Left lung (tissue), 4 donors: ENCODE measurements at regions not wholly inside any gene's neighbourhood (a gene's known extent, or its start where the extent isn't known, plus 50 kb on each side); places are given as distances from the start of the nearest gene placed in this dataset.

Experiments used
- ATAC-seq: fragments of 200-7000 bp; cut with Tn5 transposase; one replicate; pipeline ENCODE4 v1.9.1; 2020; ENCODE audit warnings: moderate library complexity
- DNase-seq, 4 donors: peaks; one replicate each; pipeline ENCODE4 v3.0.0-alpha.2; 2013 to 2020
- H3K27ac ChIP-seq, 2 donors: fragments of 200-600 bp; sonication (generic) in 1 of 2; one replicate each; pipeline versions ENCODE4 v1.5.0 to v1.8.0; 2020 to 2021
- H3K27me3 ChIP-seq, 2 donors: fragments of 200-600 bp; sonication (generic) in 1 of 2; one replicate each; pipeline versions ENCODE4 v1.5.0 to v1.8.0; 2020 to 2021
- H3K36me3 ChIP-seq, 2 donors: fragments of 200-600 bp; sonication (generic) in 1 of 2; one replicate each; pipeline versions ENCODE4 v1.5.0 to v1.8.0; 2020 to 2021
- H3K4me1 ChIP-seq, 2 donors: fragments of 200-600 bp; one replicate each; pipeline ENCODE4 v1.8.0; 2021
- H3K4me3 ChIP-seq, 2 donors: fragments of 200-600 bp; sonication (generic) in 1 of 2; one replicate each; pipeline versions ENCODE4 v1.5.0 to v1.8.0; 2020 to 2021; ENCODE audit warnings: mild to moderate bottlenecking in 1 of 2
- H3K9me3 ChIP-seq, 2 donors: fragments of 200-600 bp; sonication (generic) in 1 of 2; one replicate each; pipeline versions ENCODE4 v1.5.0 to v1.8.0; 2020 to 2021
- intact Hi-C, 2 donors: fragments of 100-400 bp; cut with DNase I; formaldehyde crosslinking; loops; one replicate each; pipeline versions ENCODE4 v1.11.2 to v1.14.2; 2022
- TF ChIP-seq, protein P1 (sequence below), 2 donors: fragments of 200-600 bp; sonication (generic) in 1 of 2; IDR thresholded peaks; one replicate each; pipeline versions ENCODE4 v1.5.0 to v1.8.0; 2021; ENCODE audit warnings: antibody characterized with exemption in 2 of 2
- donor health status: DM: no; HTN: yes; CAD: no.
- donor health status: DM: no; HTN: no; CAD: no.

DNA sequence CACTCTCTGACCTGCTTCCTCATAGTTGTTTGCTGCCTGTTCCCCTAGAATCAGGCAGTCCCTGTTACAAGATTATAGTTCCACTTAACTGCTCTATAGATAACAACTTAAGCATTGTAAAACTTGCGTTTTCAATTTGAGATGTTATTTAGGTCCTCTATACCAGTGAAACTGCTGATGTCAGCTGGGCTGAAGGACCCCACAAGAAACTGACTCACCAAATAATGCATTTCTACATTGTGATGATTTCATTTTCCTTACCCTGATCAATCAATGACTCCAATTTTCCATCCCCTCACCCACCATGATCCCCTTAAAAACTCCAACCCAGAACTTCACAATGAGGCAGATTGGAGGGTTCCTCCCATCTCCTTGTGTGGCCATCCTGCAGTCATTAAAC is 280.7 kb downstream of the SLITRK1 start:
- intact Hi-C loops, result no loop called here
- Histone ChIP-seq H3K4me3 (no peak overlapping the region), H3K27me3 (no peaks in the 10 kb centered on the region), H3K36me3 (no peaks in the 10 kb centered on the region), H3K4me1 (no peaks in the 10 kb centered on the region), H3K9me3 (no peaks in the 10 kb centered on the region), H3K27ac (no peak overlapping the region)
- DNase-seq (no peak), ATAC-seq (no peak)
- TF ChIP-seq, protein P1, sequence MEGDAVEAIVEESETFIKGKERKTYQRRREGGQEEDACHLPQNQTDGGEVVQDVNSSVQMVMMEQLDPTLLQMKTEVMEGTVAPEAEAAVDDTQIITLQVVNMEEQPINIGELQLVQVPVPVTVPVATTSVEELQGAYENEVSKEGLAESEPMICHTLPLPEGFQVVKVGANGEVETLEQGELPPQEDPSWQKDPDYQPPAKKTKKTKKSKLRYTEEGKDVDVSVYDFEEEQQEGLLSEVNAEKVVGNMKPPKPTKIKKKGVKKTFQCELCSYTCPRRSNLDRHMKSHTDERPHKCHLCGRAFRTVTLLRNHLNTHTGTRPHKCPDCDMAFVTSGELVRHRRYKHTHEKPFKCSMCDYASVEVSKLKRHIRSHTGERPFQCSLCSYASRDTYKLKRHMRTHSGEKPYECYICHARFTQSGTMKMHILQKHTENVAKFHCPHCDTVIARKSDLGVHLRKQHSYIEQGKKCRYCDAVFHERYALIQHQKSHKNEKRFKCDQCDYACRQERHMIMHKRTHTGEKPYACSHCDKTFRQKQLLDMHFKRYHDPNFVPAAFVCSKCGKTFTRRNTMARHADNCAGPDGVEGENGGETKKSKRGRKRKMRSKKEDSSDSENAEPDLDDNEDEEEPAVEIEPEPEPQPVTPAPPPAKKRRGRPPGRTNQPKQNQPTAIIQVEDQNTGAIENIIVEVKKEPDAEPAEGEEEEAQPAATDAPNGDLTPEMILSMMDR (IDR thresholded peaks at IDR 0.05), result no peak

DNA sequence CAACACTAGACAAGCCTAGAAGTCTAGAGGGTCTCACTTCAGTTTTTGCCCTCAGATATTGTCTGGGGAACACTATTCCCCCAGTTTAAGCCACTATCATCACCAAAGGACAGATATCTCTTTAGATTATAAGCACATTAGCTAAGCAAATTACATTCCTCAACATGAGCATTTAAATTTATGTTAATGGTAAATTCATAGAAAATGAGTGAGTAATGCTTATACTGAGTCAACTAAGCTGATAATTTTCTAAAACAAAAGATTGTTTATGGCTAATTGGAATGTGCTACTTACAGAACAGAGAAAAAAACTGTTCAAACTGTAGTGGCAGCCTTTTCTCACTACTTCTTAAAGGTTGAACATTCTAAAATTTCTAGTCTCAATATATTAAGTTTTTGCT is 290.2 kb downstream of the SLITRK1 start:
- no peak overlapping the region for H3K27ac ChIP-seq
- intact Hi-C loops, result no loop called here
- DNase-seq (no peak), ATAC-seq (no peak)
- H3K36me3 ChIP-seq, result no peaks in the 10 kb centered on the region
- H3K9me3 ChIP-seq, result peaks cover 0 to 12% of the 10 kb centered on the region in 2 donors
- H3K4me3 ChIP-seq, result no peak overlapping the region
- no peaks in the 10 kb centered on the region for H3K4me1 ChIP-seq
- TF ChIP-seq, protein P1 (IDR thresholded peaks at IDR 0.05), result no peak
- no peaks in the 10 kb centered on the region for H3K27me3 ChIP-seq

DNA sequence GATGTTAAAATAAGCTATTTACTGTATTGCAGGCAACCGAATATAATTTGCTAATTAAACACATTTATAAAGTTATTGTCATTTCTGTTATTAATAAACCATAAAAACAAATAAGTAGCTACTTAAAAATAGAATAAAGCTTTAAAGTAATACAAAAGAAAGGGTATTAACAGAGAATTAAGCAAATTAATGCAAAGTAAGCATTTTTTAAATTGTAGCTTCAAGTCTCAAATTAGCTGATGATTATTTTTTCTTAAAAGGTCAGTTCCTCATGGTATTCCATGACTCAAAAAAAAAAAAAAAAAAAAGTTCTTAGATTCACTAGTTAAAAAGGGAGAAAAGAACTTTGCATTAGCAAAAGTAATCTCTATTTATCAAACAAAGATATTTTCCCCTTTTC is 292.5 kb downstream of the SLITRK1 start:
- H3K4me3 ChIP-seq, result no peak overlapping the region
- no peaks in the 10 kb centered on the region for H3K27me3 ChIP-seq
- no peak overlapping the region for H3K27ac ChIP-seq
- no peaks in the 10 kb centered on the region for H3K4me1 ChIP-seq
- DNase-seq (no peak), ATAC-seq (no peak)
- TF ChIP-seq, protein P1 (IDR thresholded peaks at IDR 0.05), result no peak
- intact Hi-C loops, result no loop called here
- H3K36me3 ChIP-seq, result no peaks in the 10 kb centered on the region
- peaks cover 0 to 4% of the 10 kb centered on the region in 2 donors for H3K9me3 ChIP-seq

DNA sequence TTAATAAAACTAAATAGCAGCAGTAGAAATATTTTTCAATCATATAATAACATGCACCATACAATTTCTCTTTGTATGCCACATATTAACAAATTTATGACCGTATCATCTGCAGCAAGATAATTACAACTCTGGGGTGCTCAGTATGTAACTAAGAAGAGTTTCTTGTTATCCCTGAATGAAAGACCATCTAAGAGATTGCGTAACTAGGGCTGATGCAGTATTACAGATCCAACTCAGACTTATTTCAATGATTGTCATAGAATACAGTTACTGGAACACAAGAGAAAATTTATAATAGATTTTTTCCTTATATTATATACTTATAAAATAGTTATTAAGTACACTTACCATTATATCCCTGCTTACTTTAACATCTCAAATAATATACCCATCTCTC is 305.1 kb downstream of the SLITRK1 start:
- Histone ChIP-seq H3K4me1 (no peaks in the 10 kb centered on the region), H3K27me3 (no peaks in the 10 kb centered on the region), H3K9me3 (no peaks in the 10 kb centered on the region), H3K4me3 (no peak overlapping the region), H3K27ac (no peak overlapping the region), H3K36me3 (no peaks in the 10 kb centered on the region)
- DNase-seq (no peak), ATAC-seq (no peak)
- TF ChIP-seq, protein P1 (IDR thresholded peaks at IDR 0.05), result no peak
- intact Hi-C loops, result no loop called here

DNA sequence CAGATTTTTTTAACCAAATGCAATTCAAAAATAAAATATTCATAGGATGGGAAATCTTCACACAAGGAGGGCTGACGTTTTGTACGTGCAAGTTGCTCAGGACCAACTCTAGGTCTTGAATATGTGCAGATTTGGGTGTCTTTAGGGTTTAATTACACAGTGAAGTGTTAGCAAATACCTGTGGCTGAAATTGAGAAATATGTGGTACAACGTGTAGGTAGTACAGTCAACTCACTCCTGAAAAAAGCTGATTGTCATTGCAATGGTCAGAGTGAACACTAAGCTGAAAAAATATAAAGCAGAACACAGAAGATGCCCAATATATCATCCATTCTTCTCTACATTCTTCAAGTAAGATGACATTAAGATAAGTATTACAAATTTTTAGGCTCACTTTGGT is 314.3 kb downstream of the SLITRK1 start:
- TF ChIP-seq, protein P1 (IDR thresholded peaks at IDR 0.05), result no peak
- H3K36me3 ChIP-seq, result no peaks in the 10 kb centered on the region
- H3K27me3 ChIP-seq, result no peaks in the 10 kb centered on the region
- no peak overlapping the region for H3K27ac ChIP-seq
- DNase-seq (no peak), ATAC-seq (no peak)
- H3K4me1 ChIP-seq, result no peaks in the 10 kb centered on the region
- intact Hi-C loops, result no loop called here
- no peak overlapping the region for H3K4me3 ChIP-seq
- H3K9me3 ChIP-seq, result no peaks in the 10 kb centered on the region
